GM12878 (cell line): ENCODE measurements at regions not wholly inside any gene's neighbourhood (a gene's known extent, or its start where the extent isn't known, plus 50 kb on each side); places are given as distances from the start of the nearest gene placed in this dataset.
A peak's percentile ranks its signal among the peaks of the same experiment; 100 is the strongest.

Source experiments
- ATAC-seq: fragments of 200-7000 bp; cut with Tn5 transposase; 3 replicates; pipeline ENCODE4 v1.9.1; 2020; ENCODE audit warnings: mild to moderate bottlenecking, moderate library complexity
- BruUV-seq: library from RNA; stranded (reverse); fragments of 400-500 nt; replicated peaks from 2 replicates; lab custom pipeline; 2021; lab: Mats Ljungman, UMichigan
- CTCF ChIA-PET: fragments of 300-600 bp; sonication (Branson Sonifier 250); formaldehyde crosslinking; extraction: SDS; loops from one replicate; lab custom pipeline; 2021; ENCODE audit warnings: inconsistent platforms; lab: Yijun Ruan, JAX
- POLR2A ChIA-PET: fragments of 350-600 bp; formaldehyde crosslinking; extraction: SDS; loops from one replicate; lab custom pipeline; 2021; ENCODE audit warnings: inconsistent platforms; lab: Charles Lee
- RAD21 ChIA-PET: fragments of 300-600 bp; sonication (Branson Sonifier 250); formaldehyde crosslinking; loops from one replicate; lab custom pipeline; 2023; ENCODE audit warnings: antibody characterized with exemption; ENCODE audit not compliant: unreplicated experiment; lab: Charles Lee
- SMC1A ChIA-PET: fragments of 300-600 bp; sonication (Branson Sonifier 250); formaldehyde crosslinking; loops from one replicate; lab custom pipeline; 2023; ENCODE audit not compliant: unreplicated experiment, uncharacterized antibody; lab: Charles Lee
- DNase-seq: peaks from one replicate; pipeline ENCODE4 v3.0.0-alpha.2; 2011; ENCODE audit warnings: low read depth, low spot score
- FAIRE-seq: peaks from 3 replicates; lab custom pipeline; 2011; peaks lifted over from hg19 to GRCh38; lab: Jason Lieb, UNC
- H2AFZ ChIP-seq: 2 replicates; pipeline ENCODE4 v1.6.0; 2011; ENCODE audit warnings: low read depth, low read length, control low read depth; ENCODE audit not compliant: control insufficient read depth
- H3K27ac ChIP-seq: 2 replicates; pipeline ENCODE4 v1.5.1; 2011; ENCODE audit warnings: control low read depth; ENCODE audit not compliant: control insufficient read depth, insufficient read depth
- H3K27me3 ChIP-seq, 2 experiments: replicated peaks in 1 of 2; 2 replicates each; pipeline versions ENCODE4 v1.6.0 to v1.6.1; 2011; ENCODE audit warnings: low read length in 1 of 2; ENCODE audit not compliant: control insufficient read depth in 2 of 2, insufficient read depth in 2 of 2
- H3K36me3 ChIP-seq, 2 experiments: 2 replicates each; pipeline ENCODE4 v1.5.1; 2011; ENCODE audit warnings: low read length in 1 of 2; ENCODE audit not compliant: control insufficient read depth in 2 of 2, insufficient read depth in 2 of 2
- H3K4me1 ChIP-seq: 2 replicates; pipeline ENCODE4 v1.6.1; 2011; ENCODE audit warnings: mild to moderate bottlenecking, low read length, moderate library complexity, mixed read lengths; ENCODE audit not compliant: control insufficient read depth, insufficient read depth
- H3K4me2 ChIP-seq: 2 replicates; pipeline ENCODE4 v1.6.0; 2011; ENCODE audit warnings: control low read depth; ENCODE audit not compliant: control insufficient read depth, insufficient read depth
- H3K4me3 ChIP-seq: fragments of 200-600 bp; sonication (generic); 2 replicates; pipeline ENCODE4 v1.5.1; 2016
- H3K79me2 ChIP-seq: 2 replicates; pipeline ENCODE4 v1.6.0; 2011; ENCODE audit warnings: low read length; ENCODE audit not compliant: control insufficient read depth, insufficient read depth
- H3K9ac ChIP-seq: 2 replicates; pipeline ENCODE4 v1.8.0; 2011; ENCODE audit warnings: low read length, control low read depth, mixed read lengths; ENCODE audit not compliant: control insufficient read depth, insufficient read depth
- H3K9me3 ChIP-seq: replicated peaks from 3 replicates; pipeline ENCODE4 v1.5.1; 2011; ENCODE audit warnings: mild to moderate bottlenecking, low read length; ENCODE audit not compliant: control insufficient read depth, insufficient read depth
- H4K20me1 ChIP-seq: 2 replicates; pipeline ENCODE4 v1.6.0; 2011; ENCODE audit not compliant: control insufficient read depth, insufficient read depth
- BCL3 ChIP-seq: IDR thresholded peaks from 2 replicates; pipeline ENCODE4 v1.6.1; 2011; ENCODE audit warnings: borderline replicate concordance, low read depth, mild to moderate bottlenecking, moderate library complexity, low read length; ENCODE audit not compliant: insufficient read depth, poor library complexity, severe bottlenecking
- CBX5 ChIP-seq: sonication (generic); IDR thresholded peaks from 2 replicates; pipeline ENCODE4 v1.6.1; 2016; ENCODE audit warnings: low read depth, moderate library complexity, mild to moderate bottlenecking, inconsistent platforms
- GABPA ChIP-seq: IDR thresholded peaks from 2 replicates; pipeline ENCODE4 v1.6.1; 2014; ENCODE audit warnings: antibody characterized with exemption, low read depth, mild to moderate bottlenecking, inconsistent platforms
- MEF2B ChIP-seq: fragments of 450-650 bp; IDR thresholded peaks from 2 replicates; pipeline ENCODE4 v1.6.1; 2018; ENCODE audit warnings: mild to moderate bottlenecking, moderate library complexity; ENCODE audit not compliant: partially characterized antibody, poor library complexity, severe bottlenecking
- NKRF ChIP-seq: fragments of 450-650 bp; conservative IDR thresholded peaks from 2 replicates; pipeline ENCODE4 v1.6.1; 2017; ENCODE audit warnings: mild to moderate bottlenecking, moderate library complexity
- POLR2AphosphoS5 ChIP-seq: IDR thresholded peaks from 2 replicates; pipeline ENCODE4 v1.6.1; 2011; ENCODE audit warnings: mild to moderate bottlenecking, low read length, inconsistent platforms
- SMAD5 ChIP-seq: IDR thresholded peaks from 2 replicates; pipeline ENCODE4 v1.6.1; 2016; ENCODE audit warnings: antibody characterized with exemption, low read depth
- ZNF622 ChIP-seq: fragments of 450-650 bp; IDR thresholded peaks from 2 replicates; pipeline ENCODE4 v1.6.1; 2017; ENCODE audit warnings: mild to moderate bottlenecking, inconsistent platforms
- WGBS: methylation state at CpG from one replicate; pipeline ENCODE4 v1.1.6; 2016; ENCODE audit warnings: low lambda C conversion rate; ENCODE audit not compliant: insufficient replicate concordance, insufficient coverage; ENCODE audit errors: missing lambda C conversion rate; 5-methylcytosine and 5-hydroxymethylcytosine counted together
- in situ Hi-C: fragments of 300-500 bp; cut with MboI; formaldehyde crosslinking; loops from 9 replicates; pipeline ENCODE4 v1.14.3; 2018; ENCODE audit warnings: mixed read lengths
- intact Hi-C: fragments of 100-400 bp; cut with micrococcal nuclease; formaldehyde crosslinking; loops from one replicate; pipeline ENCODE4 v1.14.2; 2022; ENCODE audit not compliant: unreplicated experiment

- FAIRE-seq (no peak), ATAC-seq (no peak), DNase-seq (no peak)
- no TSS peak for BruUV-seq
- H3K27ac ChIP-seq = no peak overlapping the region
- H4K20me1 ChIP-seq = no peaks in the 10 kb centered on the region
- ChIA-PET CTCF (no interaction called here), SMC1A (interaction anchor here (0.5 to 1.5 kb wide), 3 partner anchors 17 to 1822 kb away, joined by 3 to 4 read pairs (median 3); no protein-coding TSS in a partner anchor), RAD21 (no interaction called here), POLR2A (no interaction called here)
- in situ Hi-C loops (no loop called here), intact Hi-C loops (no loop called here)
- no peaks in the 10 kb centered on the region; the same call in 1 of the 2 replicates for H3K4me1 ChIP-seq
- no peaks in the 10 kb centered on the region for H3K79me2 ChIP-seq
- H3K9me3 ChIP-seq = no peaks in the 10 kb centered on the region
- no peaks in the 10 kb centered on the region; a peak in 1 of 4 replicates for H3K27me3 ChIP-seq
- H3K9ac ChIP-seq = no peak overlapping the region
- WGBS = 63% methylated on average over 19 of the region's 19 CpGs
- no peak overlapping the region for H3K4me2 ChIP-seq
- H3K4me3 ChIP-seq = no peak overlapping the region
- no peaks in the 10 kb centered on the region for H3K36me3 ChIP-seq
- TF ChIP-seq BCL3 (peak; percentile 38), ZNF622 (no peak)
- no peak overlapping the region for H2AFZ ChIP-seq
Measured at GRCh38 chr1:8202182-8202905, 115.6 kb upstream of the SLC45A1 start.

GRCh38 chr1:8201331-8201861, 116.5 kb upstream of the SLC45A1 start:
- in situ Hi-C loops = no loop called here
- RAD21 ChIA-PET = no interaction called here
- ATAC-seq (no peak), DNase-seq (no peak), FAIRE-seq (no peak)
- Histone ChIP-seq H3K9me3 (no peaks in the 10 kb centered on the region), H3K36me3 (no peaks in the 10 kb centered on the region), H3K4me1 (no peaks in the 10 kb centered on the region; the same call in 1 of the 2 replicates), H3K9ac (no peak overlapping the region), H3K27me3 (no peaks in the 10 kb centered on the region; a peak in 1 of 4 replicates), H2AFZ (no peak overlapping the region), H3K79me2 (no peaks in the 10 kb centered on the region), H3K4me3 (no peak overlapping the region), H3K27ac (no peak overlapping the region), H3K4me2 (no peak overlapping the region), H4K20me1 (no peaks in the 10 kb centered on the region)
- intact Hi-C loops = no loop called here
- CTCF ChIA-PET = no interaction called here
- SMC1A ChIA-PET = interaction anchor here (0.6 to 1.5 kb wide), 2 partner anchors 22 to 186 kb away, joined by 3 to 4 read pairs; no protein-coding TSS in a partner anchor
- BruUV-seq = no TSS peak
- WGBS = 29% methylated on average over 10 of the region's 10 CpGs
- POLR2A ChIA-PET = no interaction called here
- TF ChIP-seq POLR2AphosphoS5 (no peak), NKRF (no peak), MEF2B (no peak), GABPA (no peak), SMAD5 (no peak), CBX5 (no peak)
